ENCODE measurements at regions not wholly inside any gene's neighbourhood (a gene's known extent, or its start where the extent isn't known, plus 50 kb on each side); places are given as distances from the start of the nearest gene placed in this dataset.

DNA sequence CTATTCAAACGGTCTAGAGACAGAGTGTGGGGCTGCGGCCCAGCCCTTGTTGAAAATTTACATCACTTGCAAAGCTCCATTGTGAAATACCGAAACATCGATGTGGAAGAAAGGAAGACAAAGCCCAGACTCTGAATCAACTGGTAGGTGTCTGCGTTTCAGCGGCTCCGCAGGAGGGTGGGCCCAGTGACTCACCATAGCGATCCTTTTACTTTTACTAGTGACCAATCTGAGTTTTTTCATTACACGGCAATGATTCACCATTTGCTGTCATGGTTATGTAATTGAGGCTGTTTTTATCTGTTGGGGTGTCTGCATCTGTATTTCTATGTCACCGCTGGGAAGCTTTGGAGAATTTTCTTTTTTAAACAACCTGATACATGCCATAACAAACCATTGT, 66.6 kb upstream of the ODC1 start:
- H3K27ac Mint-ChIP-seq = no peak overlapping the region
- CTCF ChIA-PET = no interaction called here
- peaks cover 4% of the 10 kb centered on the region for H3K4me1 Mint-ChIP-seq (ENCODE audit: low read depth)
- H3K36me3 Mint-ChIP-seq (ENCODE audit: low read depth) = peaks cover 2% of the 10 kb centered on the region
- H3K4me3 Mint-ChIP-seq = no peak overlapping the region
- H3K27me3 Mint-ChIP-seq = no peaks in the 10 kb centered on the region
- no peak for TF ChIP-seq CTCF (IDR thresholded peaks at IDR 0.05)
- POLR2A ChIA-PET = interaction anchor here (1.3 kb wide), 1 partner anchor 11 kb away, joined by 3 read pairs; no protein-coding TSS in a partner anchor
- DNase-seq (no peak), ATAC-seq (no peak)
- peaks cover 23% of the 10 kb centered on the region for H3K9me3 Mint-ChIP-seq
- intact Hi-C loops (cut with micrococcal nuclease) = no loop called here

DNA sequence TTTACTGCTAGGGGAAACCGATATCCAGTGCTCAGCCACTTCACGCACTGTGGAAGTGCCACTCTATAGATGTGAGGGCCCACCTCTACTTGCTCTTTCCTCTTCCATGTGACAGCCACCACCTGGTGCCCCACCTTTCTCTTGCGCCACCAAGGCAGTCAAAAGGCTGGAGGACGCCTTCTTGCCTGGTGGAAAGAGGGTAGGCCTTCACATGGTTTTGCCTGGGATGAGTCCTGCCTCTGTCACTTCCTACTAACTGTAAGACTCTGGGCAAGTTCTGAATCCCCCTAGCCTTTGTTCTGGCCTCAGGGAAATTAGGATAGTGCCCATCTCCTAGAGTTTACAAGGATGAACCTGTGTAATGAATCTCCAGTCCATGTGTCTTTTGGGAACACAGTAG, 66.1 kb upstream of the ODC1 start:
- Mint-ChIP-seq H3K4me1 (ENCODE audit: low read depth) (peaks cover 4% of the 10 kb centered on the region), H3K27me3 (no peaks in the 10 kb centered on the region), H3K4me3 (no peak overlapping the region), H3K9me3 (peaks cover 23% of the 10 kb centered on the region), H3K27ac (no peak overlapping the region), H3K36me3 (ENCODE audit: low read depth) (peaks cover 2% of the 10 kb centered on the region)
- TF ChIP-seq CTCF (IDR thresholded peaks at IDR 0.05) = no peak
- CTCF ChIA-PET = no interaction called here
- ATAC-seq (no peak), DNase-seq (no peak)
- intact Hi-C loops (cut with micrococcal nuclease) = no loop called here
- POLR2A ChIA-PET = no interaction called here

DNA sequence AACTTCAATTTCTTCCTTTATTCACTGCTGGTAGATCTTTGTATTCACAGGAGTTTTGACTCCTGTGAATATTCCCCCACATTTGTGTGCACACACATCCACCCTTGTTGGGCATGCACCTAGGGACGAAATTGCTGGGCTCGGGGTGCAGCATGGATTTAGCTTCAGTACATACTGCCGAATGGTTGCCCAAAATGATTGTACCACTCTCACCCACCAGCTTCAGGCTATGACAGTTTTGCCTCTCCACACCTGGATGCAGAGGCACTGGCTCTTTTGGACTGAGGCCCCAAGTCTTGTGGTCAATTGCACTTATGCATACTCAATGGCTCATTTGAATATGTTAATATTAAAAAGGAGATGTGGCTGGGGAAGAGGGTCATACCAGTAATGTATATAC, 65.1 kb upstream of the ODC1 start:
- H3K36me3 Mint-ChIP-seq (ENCODE audit: low read depth) = peaks cover 2% of the 10 kb centered on the region
- CTCF ChIA-PET = no interaction called here
- DNase-seq (no peak), ATAC-seq (no peak)
- H3K9me3 Mint-ChIP-seq = peaks cover 23% of the 10 kb centered on the region
- no peak for TF ChIP-seq CTCF (IDR thresholded peaks at IDR 0.05)
- no peak overlapping the region for H3K4me3 Mint-ChIP-seq
- no peak overlapping the region for H3K27ac Mint-ChIP-seq
- POLR2A ChIA-PET = no interaction called here
- intact Hi-C loops (cut with micrococcal nuclease) = no loop called here
- no peaks in the 10 kb centered on the region for H3K27me3 Mint-ChIP-seq
- H3K4me1 Mint-ChIP-seq (ENCODE audit: low read depth) = peaks cover 4% of the 10 kb centered on the region

DNA sequence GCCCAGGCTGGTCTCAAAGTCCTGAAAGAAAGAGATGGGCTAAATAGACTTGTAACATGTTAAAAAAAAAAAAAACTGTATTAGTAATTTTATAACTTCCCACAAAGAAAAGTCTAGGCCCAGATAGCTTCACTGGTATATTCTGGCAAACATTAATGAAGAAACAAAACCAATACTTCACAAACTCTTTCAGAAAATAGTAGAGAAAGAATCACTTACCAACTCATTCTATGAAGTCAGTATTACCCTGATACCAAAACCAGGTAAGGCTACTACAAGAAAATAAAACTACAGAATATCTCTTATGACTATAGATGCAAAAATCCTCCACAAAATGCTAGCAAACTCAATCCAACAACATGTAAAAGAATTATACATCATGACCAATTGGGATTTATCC, 59.9 kb upstream of the ODC1 start:
- Mint-ChIP-seq H3K4me3 (no peak overlapping the region), H3K27ac (no peak overlapping the region), H3K36me3 (ENCODE audit: low read depth) (no peaks in the 10 kb centered on the region), H3K27me3 (no peaks in the 10 kb centered on the region), H3K4me1 (ENCODE audit: low read depth) (no peaks in the 10 kb centered on the region), H3K9me3 (no peaks in the 10 kb centered on the region)
- no peak for ATAC-seq
- no peak for TF ChIP-seq CTCF (IDR thresholded peaks at IDR 0.05)
- intact Hi-C loops (cut with micrococcal nuclease) = no loop called here
- ChIA-PET CTCF (no interaction called here), POLR2A (no interaction called here)
- no peak for DNase-seq

- intact Hi-C loops (cut with micrococcal nuclease) = no loop called here
- no peak overlapping the region for H3K27ac Mint-ChIP-seq
- ATAC-seq (no peak), DNase-seq (no peak)
- TF ChIP-seq CTCF (IDR thresholded peaks at IDR 0.05) = no peak
- H3K4me1 Mint-ChIP-seq (ENCODE audit: low read depth) = no peaks in the 10 kb centered on the region
- no peak overlapping the region for H3K4me3 Mint-ChIP-seq
- H3K9me3 Mint-ChIP-seq = no peaks in the 10 kb centered on the region
- no peaks in the 10 kb centered on the region for H3K36me3 Mint-ChIP-seq (ENCODE audit: low read depth)
- H3K27me3 Mint-ChIP-seq = no peaks in the 10 kb centered on the region
- ChIA-PET CTCF (no interaction called here), POLR2A (no interaction called here)
These were observed 59.0 kb upstream of the ODC1 start for GRCh38 chr2:10507106-10507505.
